Left lung (tissue), 4 donors: ENCODE measurements at regions not wholly inside any gene's neighbourhood (a gene's known extent, or its start where the extent isn't known, plus 50 kb on each side); places are given as distances from the start of the nearest gene placed in this dataset.
A peak's percentile ranks its signal among the peaks of the same experiment; 100 is the strongest.

Source experiments
- ATAC-seq: fragments of 200-7000 bp; cut with Tn5 transposase; one replicate; pipeline ENCODE4 v1.9.1; 2020; ENCODE audit warnings: moderate library complexity
- DNase-seq, 4 donors: peaks; one replicate each; pipeline ENCODE4 v3.0.0-alpha.2; 2013 to 2020
- H3K27ac ChIP-seq, 2 donors: fragments of 200-600 bp; sonication (generic) in 1 of 2; one replicate each; pipeline versions ENCODE4 v1.5.0 to v1.8.0; 2020 to 2021
- H3K27me3 ChIP-seq, 2 donors: fragments of 200-600 bp; sonication (generic) in 1 of 2; one replicate each; pipeline versions ENCODE4 v1.5.0 to v1.8.0; 2020 to 2021
- H3K36me3 ChIP-seq, 2 donors: fragments of 200-600 bp; sonication (generic) in 1 of 2; one replicate each; pipeline versions ENCODE4 v1.5.0 to v1.8.0; 2020 to 2021
- H3K4me1 ChIP-seq, 2 donors: fragments of 200-600 bp; one replicate each; pipeline ENCODE4 v1.8.0; 2021
- H3K4me3 ChIP-seq, 2 donors: fragments of 200-600 bp; sonication (generic) in 1 of 2; one replicate each; pipeline versions ENCODE4 v1.5.0 to v1.8.0; 2020 to 2021; ENCODE audit warnings: mild to moderate bottlenecking in 1 of 2
- H3K9me3 ChIP-seq, 2 donors: fragments of 200-600 bp; sonication (generic) in 1 of 2; one replicate each; pipeline versions ENCODE4 v1.5.0 to v1.8.0; 2020 to 2021
- intact Hi-C, 2 donors: fragments of 100-400 bp; cut with DNase I; formaldehyde crosslinking; loops; one replicate each; pipeline versions ENCODE4 v1.11.2 to v1.14.2; 2022
- TF ChIP-seq, protein P1 (sequence below), 2 donors: fragments of 200-600 bp; sonication (generic) in 1 of 2; IDR thresholded peaks; one replicate each; pipeline versions ENCODE4 v1.5.0 to v1.8.0; 2021; ENCODE audit warnings: antibody characterized with exemption in 2 of 2
- donor health status: DM: no; HTN: yes; CAD: no.
- donor health status: DM: no; HTN: no; CAD: no.

DNA sequence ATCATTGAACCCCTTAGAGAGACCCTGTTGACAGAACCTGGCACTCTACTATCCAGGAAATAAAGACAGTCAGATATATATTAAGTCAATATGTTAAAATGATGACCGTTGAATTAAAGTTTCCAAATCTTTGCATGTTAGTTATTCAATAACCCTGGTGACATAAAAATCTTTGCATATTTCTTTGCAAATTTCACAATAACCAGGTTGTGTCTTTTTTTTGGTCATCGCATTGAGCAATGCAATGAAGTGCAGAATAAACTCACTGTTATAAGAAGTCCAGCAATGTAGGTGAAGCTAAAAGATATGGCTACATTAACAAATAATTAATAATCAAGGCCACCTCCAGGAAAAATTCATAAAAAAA is 596.9 kb downstream of the NYAP2 start:
- H3K36me3 ChIP-seq = no peaks in the 10 kb centered on the region
- intact Hi-C loops = no loop called here
- H3K4me1 ChIP-seq = peaks cover 0 to 4% of the 10 kb centered on the region in 2 donors
- TF ChIP-seq, protein P1, sequence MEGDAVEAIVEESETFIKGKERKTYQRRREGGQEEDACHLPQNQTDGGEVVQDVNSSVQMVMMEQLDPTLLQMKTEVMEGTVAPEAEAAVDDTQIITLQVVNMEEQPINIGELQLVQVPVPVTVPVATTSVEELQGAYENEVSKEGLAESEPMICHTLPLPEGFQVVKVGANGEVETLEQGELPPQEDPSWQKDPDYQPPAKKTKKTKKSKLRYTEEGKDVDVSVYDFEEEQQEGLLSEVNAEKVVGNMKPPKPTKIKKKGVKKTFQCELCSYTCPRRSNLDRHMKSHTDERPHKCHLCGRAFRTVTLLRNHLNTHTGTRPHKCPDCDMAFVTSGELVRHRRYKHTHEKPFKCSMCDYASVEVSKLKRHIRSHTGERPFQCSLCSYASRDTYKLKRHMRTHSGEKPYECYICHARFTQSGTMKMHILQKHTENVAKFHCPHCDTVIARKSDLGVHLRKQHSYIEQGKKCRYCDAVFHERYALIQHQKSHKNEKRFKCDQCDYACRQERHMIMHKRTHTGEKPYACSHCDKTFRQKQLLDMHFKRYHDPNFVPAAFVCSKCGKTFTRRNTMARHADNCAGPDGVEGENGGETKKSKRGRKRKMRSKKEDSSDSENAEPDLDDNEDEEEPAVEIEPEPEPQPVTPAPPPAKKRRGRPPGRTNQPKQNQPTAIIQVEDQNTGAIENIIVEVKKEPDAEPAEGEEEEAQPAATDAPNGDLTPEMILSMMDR (IDR thresholded peaks at IDR 0.05) = no peak
- no peaks in the 10 kb centered on the region for H3K27me3 ChIP-seq
- ATAC-seq (no peak), DNase-seq (no peak)
- H3K27ac ChIP-seq = no peak overlapping the region
- H3K4me3 ChIP-seq = no peak overlapping the region
- no peaks in the 10 kb centered on the region for H3K9me3 ChIP-seq

DNA sequence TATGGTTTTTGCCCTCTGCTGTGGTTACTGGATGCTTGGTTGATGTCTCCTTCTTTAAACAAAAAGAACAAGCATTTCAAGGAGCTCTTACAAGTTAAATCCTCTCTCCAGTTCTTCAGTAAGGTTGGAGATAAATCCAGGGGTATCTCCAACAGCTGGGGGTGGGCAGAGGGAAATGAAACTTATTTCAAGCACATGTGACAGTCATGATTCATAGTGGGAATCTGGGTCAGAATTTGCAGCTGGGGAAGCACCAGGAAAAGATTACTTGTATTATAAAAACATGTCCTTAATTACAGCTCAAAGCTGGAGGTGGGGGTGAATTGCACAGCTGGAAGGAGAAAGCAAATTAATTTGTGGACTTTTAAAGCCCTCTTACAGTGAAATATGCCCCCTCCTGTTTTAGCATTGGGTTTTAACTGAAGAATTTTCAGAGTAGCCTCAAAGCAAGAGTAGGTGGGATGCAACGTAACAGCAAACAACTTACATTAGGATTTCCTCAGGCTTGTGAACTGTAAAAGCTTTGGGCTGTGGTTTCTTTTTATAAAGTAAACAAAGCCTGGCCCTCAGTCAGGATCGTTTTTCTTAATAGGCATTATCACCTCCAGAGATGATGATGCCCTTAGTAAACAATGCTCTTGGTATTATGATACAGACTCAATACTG is 596.4 kb downstream of the NYAP2 start:
- H3K4me1 ChIP-seq = peaks cover 0 to 4% of the 10 kb centered on the region in 2 donors
- intact Hi-C loops = no loop called here
- H3K27me3 ChIP-seq = no peaks in the 10 kb centered on the region
- DNase-seq = peak in 1 of 4 donors; percentile 7
- no peaks in the 10 kb centered on the region for H3K9me3 ChIP-seq
- H3K36me3 ChIP-seq = no peaks in the 10 kb centered on the region
- H3K27ac ChIP-seq = no peak overlapping the region
- TF ChIP-seq, protein P1 (IDR thresholded peaks at IDR 0.05) = no peak
- H3K4me3 ChIP-seq = no peak overlapping the region
- ATAC-seq = peak; percentile 26

DNA sequence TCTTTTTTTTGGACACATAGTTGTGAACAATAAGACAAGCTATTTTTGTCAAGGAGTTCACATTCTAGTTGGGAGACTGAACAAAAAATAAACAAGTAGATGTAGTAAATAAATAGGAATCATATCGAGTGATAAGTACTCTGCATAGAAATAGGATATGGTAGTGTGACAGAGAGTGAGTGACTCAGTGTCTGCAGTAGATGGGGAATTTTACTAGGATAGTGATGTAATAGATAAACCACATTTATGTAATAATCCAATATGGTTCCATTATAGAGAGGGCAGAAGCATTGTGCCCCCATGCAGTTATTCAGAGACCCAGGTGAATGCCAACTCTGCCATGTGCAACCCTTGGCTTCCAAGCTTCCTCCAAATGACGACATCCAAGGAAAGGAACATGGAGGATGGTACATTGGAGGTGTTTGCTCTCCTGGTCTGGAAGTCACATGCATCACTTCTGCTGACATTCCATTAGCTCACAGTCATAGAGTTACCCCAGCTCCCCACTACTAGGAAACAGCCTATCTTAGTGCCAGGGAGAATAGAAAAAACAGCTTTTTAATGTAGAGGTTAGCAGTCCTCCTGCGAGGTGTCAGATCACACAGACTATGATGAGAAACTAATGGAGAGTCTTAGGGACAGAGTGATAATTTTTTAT is 595.4 kb downstream of the NYAP2 start:
- intact Hi-C loops = no loop called here
- Histone ChIP-seq H3K4me3 (no peak overlapping the region), H3K27me3 (no peaks in the 10 kb centered on the region), H3K9me3 (no peaks in the 10 kb centered on the region), H3K36me3 (no peaks in the 10 kb centered on the region), H3K27ac (no peak overlapping the region), H3K4me1 (peaks cover 0 to 4% of the 10 kb centered on the region in 2 donors)
- no peak for ATAC-seq
- DNase-seq = no peak
- TF ChIP-seq, protein P1 (IDR thresholded peaks at IDR 0.05) = no peak

DNA sequence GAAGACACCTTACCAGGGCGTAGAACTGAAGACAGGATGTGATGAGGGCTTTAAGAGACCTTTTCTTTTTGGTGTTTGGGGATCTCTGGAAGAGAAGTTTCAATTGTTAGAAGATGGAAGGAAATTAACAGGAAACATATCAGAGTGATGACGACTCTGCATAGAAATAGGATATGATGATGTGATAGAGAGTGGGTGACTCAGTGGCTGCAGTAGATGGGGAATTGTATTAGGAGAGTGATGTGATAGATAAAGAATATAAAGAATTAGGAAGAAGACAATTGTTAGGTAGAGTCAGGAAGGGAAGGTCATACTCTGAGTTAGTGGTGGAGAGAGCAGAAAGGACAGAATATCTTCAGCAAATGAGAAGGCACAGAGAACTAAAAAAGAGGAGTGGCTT is 593.9 kb downstream of the NYAP2 start:
- TF ChIP-seq, protein P1 (IDR thresholded peaks at IDR 0.05) = no peak
- no peaks in the 10 kb centered on the region for H3K36me3 ChIP-seq
- no peak overlapping the region for H3K4me3 ChIP-seq
- ATAC-seq = no peak
- peaks cover 0 to 4% of the 10 kb centered on the region in 2 donors for H3K4me1 ChIP-seq
- no peak overlapping the region for H3K27ac ChIP-seq
- DNase-seq = no peak
- no peaks in the 10 kb centered on the region for H3K9me3 ChIP-seq
- H3K27me3 ChIP-seq = no peaks in the 10 kb centered on the region
- intact Hi-C loops = no loop called here

DNA sequence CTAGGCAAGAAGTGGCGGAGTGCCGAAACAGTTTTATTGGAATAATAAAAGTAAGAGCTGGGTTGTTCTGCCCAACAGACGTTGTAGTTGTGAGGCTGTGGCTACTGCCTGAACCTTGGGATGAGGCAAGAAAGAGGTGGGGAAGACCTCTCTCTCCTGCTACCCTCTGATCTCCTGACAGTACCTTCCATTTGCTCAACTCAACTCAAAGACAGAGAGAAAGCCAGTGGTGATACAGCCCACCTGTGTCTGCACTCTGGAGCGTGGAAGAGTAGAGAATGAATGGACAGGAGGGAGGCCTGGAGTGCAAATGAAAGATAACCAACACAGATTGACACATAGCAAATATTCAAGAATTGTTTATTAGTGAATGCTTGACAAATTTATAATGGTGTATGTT is 590.3 kb downstream of the NYAP2 start:
- Histone ChIP-seq H3K9me3 (no peaks in the 10 kb centered on the region), H3K36me3 (no peaks in the 10 kb centered on the region), H3K27me3 (no peaks in the 10 kb centered on the region), H3K27ac (no peak overlapping the region), H3K4me3 (no peak overlapping the region), H3K4me1 (no peaks in the 10 kb centered on the region)
- TF ChIP-seq, protein P1 (IDR thresholded peaks at IDR 0.05) = no peak
- no peak for DNase-seq
- intact Hi-C loops = no loop called here
- ATAC-seq = no peak
